ENCODE measurements at regions not wholly inside any gene's neighbourhood (a gene's known extent, or its start where the extent isn't known, plus 50 kb on each side); places are given as distances from the start of the nearest gene placed in this dataset.
"Not testable (repeated sequence)": the region's sequence is repeated elsewhere in the genome, so short reads cannot be mapped to it uniquely, and the experiment has no call there.

- no peak for TF ChIP-seq CTCF (IDR thresholded peaks at IDR 0.05)
- H3K4me1 ChIP-seq (ENCODE audit: control insufficient read depth in 1 of 2, insufficient read depth in 1 of 2, low read depth in 1 of 2, low read length in 1 of 2) = no peaks in the 10 kb centered on the region
- no peaks in the 10 kb centered on the region for H3K36me3 ChIP-seq
- H3K27ac ChIP-seq = no peak overlapping the region
- no peaks in the 10 kb centered on the region for H3K27me3 ChIP-seq
- H3K9me3 ChIP-seq = no peaks in the 10 kb centered on the region
- no peak overlapping the region for H3K4me3 ChIP-seq (ENCODE audit: low read depth in 1 of 2, low read length in 1 of 2)
Measured at GRCh38 chr7:81187753-81188152, 268.9 kb upstream of the SEMA3C start.

GRCh38 chr7:81186691-81187090 is 267.8 kb upstream of the SEMA3C start:
- Histone ChIP-seq H3K27me3 (no peaks in the 10 kb centered on the region), H3K4me1 (ENCODE audit: control insufficient read depth in 1 of 2, insufficient read depth in 1 of 2, low read depth in 1 of 2, low read length in 1 of 2) (no peaks in the 10 kb centered on the region), H3K4me3 (ENCODE audit: low read depth in 1 of 2, low read length in 1 of 2) (no peak overlapping the region), H3K27ac (no peak overlapping the region), H3K9me3 (no peaks in the 10 kb centered on the region), H3K36me3 (no peaks in the 10 kb centered on the region)
- TF ChIP-seq CTCF (IDR thresholded peaks at IDR 0.05) = no peak

GRCh38 chr7:81185072-81185471 is 266.2 kb upstream of the SEMA3C start:
- no peaks in the 10 kb centered on the region for H3K36me3 ChIP-seq
- H3K9me3 ChIP-seq = no peaks in the 10 kb centered on the region
- no peak for TF ChIP-seq CTCF (IDR thresholded peaks at IDR 0.05)
- H3K4me3 ChIP-seq (ENCODE audit: low read depth in 1 of 2, low read length in 1 of 2) = no peak overlapping the region
- no peak overlapping the region for H3K27ac ChIP-seq
- H3K27me3 ChIP-seq = no peaks in the 10 kb centered on the region
- no peaks in the 10 kb centered on the region for H3K4me1 ChIP-seq (ENCODE audit: control insufficient read depth in 1 of 2, insufficient read depth in 1 of 2, low read depth in 1 of 2, low read length in 1 of 2)

- no peak overlapping the region for H3K4me3 ChIP-seq (ENCODE audit: low read depth in 1 of 2, low read length in 1 of 2)
- H3K4me1 ChIP-seq (ENCODE audit: control insufficient read depth in 1 of 2, insufficient read depth in 1 of 2, low read depth in 1 of 2, low read length in 1 of 2) = no peaks in the 10 kb centered on the region
- H3K27ac ChIP-seq = no peak overlapping the region
- no peak for TF ChIP-seq CTCF (IDR thresholded peaks at IDR 0.05)
- no peaks in the 10 kb centered on the region for H3K36me3 ChIP-seq
- H3K27me3 ChIP-seq = no peaks in the 10 kb centered on the region
- no peaks in the 10 kb centered on the region for H3K9me3 ChIP-seq
Measured at GRCh38 chr7:81183326-81183725, 264.5 kb upstream of the SEMA3C start.

- H3K4me1 ChIP-seq (ENCODE audit: control insufficient read depth in 1 of 2, insufficient read depth in 1 of 2, low read depth in 1 of 2, low read length in 1 of 2); H3K9me3 ChIP-seq; H3K4me3 ChIP-seq (ENCODE audit: low read depth in 1 of 2, low read length in 1 of 2); H3K36me3 ChIP-seq; H3K27ac ChIP-seq; H3K27me3 ChIP-seq: not testable (repeated sequence)
Measured at GRCh38 chr7:81182056-81182455, 263.2 kb upstream of the SEMA3C start.

GRCh38 chr7:81181066-81181465 is 262.2 kb upstream of the SEMA3C start:
- Histone ChIP-seq H3K36me3 (no peaks in the 10 kb centered on the region), H3K4me3 (ENCODE audit: low read depth in 1 of 2, low read length in 1 of 2) (no peak overlapping the region), H3K27me3 (no peaks in the 10 kb centered on the region), H3K9me3 (no peaks in the 10 kb centered on the region), H3K27ac (no peak overlapping the region), H3K4me1 (ENCODE audit: control insufficient read depth in 1 of 2, insufficient read depth in 1 of 2, low read depth in 1 of 2, low read length in 1 of 2) (no peaks in the 10 kb centered on the region)
- TF ChIP-seq CTCF (IDR thresholded peaks at IDR 0.05) = no peak

Data from neutrophil (primary cell).